DMS 273 treated with DMSO at 0.1 percent for 48 hours (cell line): ENCODE measurements at regions not wholly inside any gene's neighbourhood (a gene's known extent, or its start where the extent isn't known, plus 50 kb on each side); places are given as distances from the start of the nearest gene placed in this dataset.

Experiments used
- DNase-seq: peaks from one replicate; lab custom pipeline; 2025; lab: John Stamatoyannopoulos, UW

DNA sequence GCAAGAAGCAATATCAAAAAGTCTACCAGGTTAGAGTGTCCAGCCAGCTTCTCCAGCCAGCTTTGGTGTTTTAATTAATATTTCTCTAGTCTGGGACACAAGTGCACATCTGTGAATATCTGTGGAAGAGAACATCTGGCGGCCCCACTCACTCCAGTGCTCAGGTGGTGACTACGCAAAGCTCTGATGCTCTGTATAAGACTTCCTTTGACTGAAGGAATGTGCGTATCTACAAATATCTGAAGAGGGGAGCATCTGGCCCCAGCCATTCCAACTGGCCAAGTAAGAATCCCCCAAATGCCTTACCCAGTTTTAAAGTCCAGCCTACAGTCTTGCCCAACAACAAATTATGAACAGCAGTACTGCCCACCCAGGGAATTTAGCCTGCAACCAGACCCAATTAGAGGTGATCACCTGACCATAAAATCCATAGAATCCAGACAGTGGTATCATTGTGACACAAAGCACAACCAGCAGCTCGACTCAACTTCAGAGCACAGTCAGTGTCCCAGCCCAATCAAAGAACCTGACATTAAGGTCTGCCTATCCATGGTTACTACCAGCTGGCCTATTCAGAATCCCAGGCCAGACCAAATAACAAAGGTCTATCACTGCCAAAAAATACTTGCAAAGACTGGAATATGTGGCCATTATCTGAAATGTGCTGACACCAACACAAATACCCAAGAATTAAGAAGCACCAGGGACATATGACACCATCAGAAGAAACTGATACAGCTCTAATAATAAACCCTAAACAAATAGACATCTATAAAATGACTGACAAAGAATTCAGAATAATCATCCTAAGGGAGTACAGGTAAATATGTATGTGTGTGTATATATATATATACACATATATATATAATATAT is 76.1 kb upstream of the MANEA start:
- DNase-seq, result no peak

DNA sequence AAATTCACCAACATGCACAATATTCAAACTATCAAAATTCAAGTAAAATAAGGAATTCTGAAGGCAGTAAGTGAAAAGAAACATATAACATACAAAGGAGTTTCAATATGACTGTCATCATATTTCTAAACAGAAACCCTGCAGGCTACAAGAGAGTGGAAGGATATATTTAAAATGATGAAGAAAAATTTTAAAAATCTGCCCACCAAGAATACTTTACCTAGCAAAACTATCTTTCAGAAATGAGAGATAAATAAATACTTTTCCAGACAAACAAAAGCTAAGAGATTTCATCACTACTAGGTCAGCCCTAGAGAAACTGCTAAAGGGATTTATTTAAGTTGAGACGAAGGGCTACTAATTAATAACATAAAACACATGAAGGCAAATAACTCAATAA is 73.8 kb upstream of the MANEA start:
- DNase-seq, result no peak

DNA sequence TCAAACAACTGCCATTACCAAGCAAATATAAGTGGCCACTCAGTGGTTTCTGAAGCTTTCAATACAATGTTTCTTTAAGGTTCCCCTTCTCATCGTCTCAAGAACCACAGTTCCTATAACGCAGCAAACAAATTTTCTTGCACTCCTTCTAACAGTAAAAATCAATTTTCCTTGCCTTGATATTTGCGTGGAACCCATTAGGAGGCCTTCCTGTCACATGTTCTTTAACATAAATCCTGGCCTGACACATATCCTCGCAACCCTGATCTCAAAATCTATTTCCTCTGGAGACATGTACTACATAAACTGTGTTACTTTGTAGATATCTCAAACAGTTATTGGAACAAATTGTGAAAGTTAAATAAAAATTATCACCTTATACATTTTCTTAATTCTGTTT is 65.9 kb upstream of the MANEA start:
- no peak for DNase-seq

DNA sequence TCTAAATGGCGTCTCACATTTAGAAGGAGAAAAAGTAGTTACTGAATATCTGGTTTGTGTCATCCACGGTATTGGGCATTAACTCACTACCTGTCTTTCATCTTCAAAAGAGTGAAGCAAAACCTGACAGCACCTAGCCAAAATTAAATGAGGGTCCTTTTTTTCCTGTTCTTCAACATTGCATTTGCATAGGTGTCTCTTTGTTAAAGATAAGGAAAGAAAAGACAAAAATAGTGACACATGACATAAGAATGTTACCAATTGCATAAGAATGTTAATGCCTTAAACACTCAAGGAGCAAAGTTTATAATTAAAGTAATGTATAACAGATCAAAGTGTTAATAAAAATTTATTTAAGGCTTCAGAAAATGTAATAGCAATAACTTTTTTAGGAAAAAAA is 61.4 kb upstream of the MANEA start:
- no peak for DNase-seq

DNA sequence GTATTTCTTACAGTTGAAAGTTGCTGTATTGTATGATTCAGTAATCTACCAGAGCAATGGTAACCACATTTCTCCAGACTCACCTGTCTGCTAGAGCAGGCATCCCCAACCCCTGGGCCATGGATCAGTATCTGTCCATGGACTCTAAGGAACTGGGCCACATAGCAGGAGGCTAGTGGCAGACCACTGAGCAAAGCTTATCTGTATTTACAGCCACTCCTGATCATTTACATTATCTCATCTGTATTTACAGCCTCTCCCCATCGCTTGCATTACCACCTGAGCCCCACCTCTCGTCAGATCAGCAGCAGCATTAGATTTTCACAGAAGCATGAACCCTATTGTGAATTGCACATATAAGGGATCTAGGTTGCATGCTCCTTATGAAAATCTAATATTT is 60.3 kb upstream of the MANEA start:
- no peak for DNase-seq

DNA sequence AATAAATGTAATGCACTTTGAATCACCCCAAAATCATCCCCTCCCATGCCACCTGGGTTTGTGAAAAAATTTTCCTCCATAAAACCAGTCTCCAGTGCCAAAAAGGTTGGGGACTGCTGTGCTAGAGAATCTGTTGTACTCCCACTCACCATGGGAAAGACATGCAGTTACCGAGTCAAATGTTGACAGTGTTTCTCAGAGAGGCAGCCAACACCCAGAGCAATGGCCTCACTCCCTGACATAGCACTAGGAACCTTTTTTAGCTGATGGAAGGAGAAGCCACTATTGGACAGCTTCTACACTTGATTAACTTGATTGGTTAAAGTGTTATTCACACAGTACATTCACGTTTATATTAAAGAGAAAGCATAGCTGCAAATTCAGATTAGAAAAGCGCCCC is 59.8 kb upstream of the MANEA start:
- DNase-seq, result no peak

DNA sequence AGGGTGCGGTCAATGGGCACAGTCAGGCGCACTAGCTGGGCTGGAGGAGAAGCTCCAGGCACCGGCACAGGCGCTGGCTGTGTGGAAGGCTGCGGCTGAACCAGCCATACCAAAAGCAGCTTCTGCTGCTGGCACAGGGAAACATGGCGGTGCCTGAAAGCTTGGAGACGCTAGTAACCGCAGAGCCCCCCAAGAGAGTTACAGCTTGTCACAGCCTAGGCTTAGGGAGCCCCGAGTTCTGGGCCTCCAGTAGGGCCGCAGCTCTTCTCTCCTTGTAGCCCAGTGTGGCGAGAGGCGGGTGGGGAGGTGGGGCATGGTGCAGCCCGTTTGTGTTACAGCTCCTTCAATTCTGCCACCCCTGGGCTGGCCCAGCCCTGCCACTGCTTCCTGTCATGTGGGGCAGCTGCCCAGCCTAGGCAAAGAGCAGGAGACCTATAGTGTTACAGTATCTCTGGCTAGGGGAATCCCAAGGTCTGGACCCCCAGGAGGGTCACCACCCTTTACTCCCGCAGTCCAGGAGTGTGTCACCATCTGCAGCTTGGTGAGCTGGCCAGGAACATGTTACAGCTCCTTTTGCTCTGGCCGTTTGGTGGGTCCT is 58.6 kb upstream of the MANEA start:
- DNase-seq, result no peak

DNA sequence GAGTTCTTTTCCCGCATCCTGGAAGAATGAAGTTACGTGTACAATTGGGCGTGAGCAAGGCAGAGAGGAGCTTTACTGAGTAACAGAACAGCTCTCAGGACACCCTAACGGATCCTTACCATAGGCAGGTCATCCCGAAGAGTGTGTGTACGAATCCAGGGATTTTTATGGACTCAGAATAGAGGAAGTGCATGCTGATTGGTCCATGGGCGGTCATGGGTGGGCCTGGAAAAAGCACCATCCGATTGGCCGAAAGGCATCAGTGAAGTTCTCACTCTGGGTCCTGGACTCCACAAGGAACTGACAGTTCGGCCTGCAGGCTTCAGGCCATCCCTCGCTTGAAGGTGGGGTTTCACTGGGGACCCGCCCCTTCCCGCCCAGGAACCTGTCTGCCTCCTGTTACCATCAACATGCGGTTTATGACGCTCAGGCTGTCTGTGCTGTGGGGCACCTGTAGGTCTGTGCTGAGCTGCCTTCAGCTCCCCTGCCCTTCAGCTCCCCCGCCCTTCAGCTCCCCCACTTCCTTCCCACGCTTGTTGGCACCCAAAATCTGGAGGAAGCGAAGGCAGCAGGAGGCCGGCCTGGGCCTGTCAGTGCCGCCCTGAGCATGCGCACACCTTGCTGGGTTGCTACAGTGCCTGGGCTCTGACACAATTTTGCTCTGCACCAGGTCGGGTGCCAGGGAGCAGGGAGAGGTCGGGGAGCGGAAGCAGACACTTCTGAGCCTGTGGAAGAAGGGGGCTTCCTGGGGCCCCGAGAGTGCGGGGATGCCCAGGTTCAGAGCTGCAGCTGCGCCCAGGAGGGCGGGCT is 57.9 kb upstream of the MANEA start:
- DNase-seq, result no peak

DNA sequence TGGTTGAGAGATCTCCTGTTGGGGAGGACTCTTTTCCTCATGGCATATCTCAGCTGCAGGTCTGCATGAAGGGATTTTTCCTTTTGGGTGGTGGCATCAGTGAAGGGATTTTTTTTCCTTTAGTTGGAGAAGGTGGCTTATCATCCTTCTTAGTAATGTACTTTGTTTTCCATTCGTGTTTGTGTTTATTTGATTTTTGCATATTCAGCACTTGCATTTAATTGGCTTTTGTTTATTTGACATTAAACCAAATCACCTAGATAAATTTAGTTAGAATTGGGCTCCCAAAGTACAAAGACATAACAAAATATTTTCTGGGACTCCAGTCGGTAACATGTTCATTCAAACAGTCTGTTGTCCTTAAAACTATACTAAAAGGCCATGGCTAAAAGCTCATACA is 56.2 kb upstream of the MANEA start:
- DNase-seq, result no peak
